ENCODE measurements at regions not wholly inside any gene's neighbourhood (a gene's known extent, or its start where the extent isn't known, plus 50 kb on each side); places are given as distances from the start of the nearest gene placed in this dataset.

DNA sequence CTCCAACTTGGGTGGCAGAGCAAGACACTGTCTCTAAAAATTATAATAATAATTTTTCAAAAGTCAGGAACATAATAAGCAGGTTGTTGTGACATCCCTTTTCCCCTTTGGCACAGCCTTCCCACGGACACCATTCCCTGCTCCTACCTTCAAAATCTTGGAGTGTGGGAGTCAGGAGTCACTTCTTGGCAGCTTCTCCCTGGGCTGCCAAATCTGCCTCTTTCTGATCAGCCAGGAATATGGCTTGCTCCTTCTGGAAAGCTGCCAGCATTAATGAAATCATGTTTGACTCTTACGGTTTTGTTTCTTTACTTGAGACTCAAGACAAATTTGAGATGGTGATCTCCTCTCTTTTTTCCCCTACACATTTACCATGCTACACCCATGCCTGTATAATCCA lies 391.4 kb upstream of the SYT1 start:
- TF ChIP-seq YY1 (tag by site-specific recombination; IDR thresholded peaks at IDR 0.05) (no peak), ZNF639 (tag by site-specific recombination; IDR thresholded peaks at IDR 0.05) (no peak), ZNF211 (tag by site-specific recombination; IDR thresholded peaks at IDR 0.05; ENCODE audit: low read depth) (no peak), CTCF (tag by site-specific recombination; IDR thresholded peaks at IDR 0.05) (no peak), ZBTB8A (tag by site-specific recombination; IDR thresholded peaks at IDR 0.05) (no peak)
- TF ChIP-seq, protein P1, sequence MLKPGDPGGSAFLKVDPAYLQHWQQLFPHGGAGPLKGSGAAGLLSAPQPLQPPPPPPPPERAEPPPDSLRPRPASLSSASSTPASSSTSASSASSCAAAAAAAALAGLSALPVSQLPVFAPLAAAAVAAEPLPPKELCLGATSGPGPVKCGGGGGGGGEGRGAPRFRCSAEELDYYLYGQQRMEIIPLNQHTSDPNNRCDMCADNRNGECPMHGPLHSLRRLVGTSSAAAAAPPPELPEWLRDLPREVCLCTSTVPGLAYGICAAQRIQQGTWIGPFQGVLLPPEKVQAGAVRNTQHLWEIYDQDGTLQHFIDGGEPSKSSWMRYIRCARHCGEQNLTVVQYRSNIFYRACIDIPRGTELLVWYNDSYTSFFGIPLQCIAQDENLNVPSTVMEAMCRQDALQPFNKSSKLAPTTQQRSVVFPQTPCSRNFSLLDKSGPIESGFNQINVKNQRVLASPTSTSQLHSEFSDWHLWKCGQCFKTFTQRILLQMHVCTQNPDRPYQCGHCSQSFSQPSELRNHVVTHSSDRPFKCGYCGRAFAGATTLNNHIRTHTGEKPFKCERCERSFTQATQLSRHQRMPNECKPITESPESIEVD (tag by site-specific recombination; IDR thresholded peaks at IDR 0.05), result no peak

All from HEK293 (cell line).